NOMO-1 treated with dmso at 0.1 percent for 144 hours (cell line): ENCODE measurements at regions not wholly inside any gene's neighbourhood (a gene's known extent, or its start where the extent isn't known, plus 50 kb on each side); places are given as distances from the start of the nearest gene placed in this dataset.

Experiments used
- DNase-seq: peaks from one replicate; lab custom pipeline; 2025; ENCODE audit not compliant: unreplicated experiment; lab: John Stamatoyannopoulos, UW

- no peak for DNase-seq
Observed at GRCh38 chr20:9923648-9924047, 84.8 kb upstream of the PAK5 start.

GRCh38 chr20:9920866-9921265 is 82.0 kb upstream of the PAK5 start:
- no peak for DNase-seq

GRCh38 chr20:9919271-9920014 is 80.6 kb upstream of the PAK5 start:
- DNase-seq, result peak; percentile 79

GRCh38 chr20:9918348-9918747 is 79.5 kb upstream of the PAK5 start:
- no peak for DNase-seq

GRCh38 chr20:9916761-9917160 is 77.9 kb upstream of the PAK5 start:
- no peak for DNase-seq

DNA sequence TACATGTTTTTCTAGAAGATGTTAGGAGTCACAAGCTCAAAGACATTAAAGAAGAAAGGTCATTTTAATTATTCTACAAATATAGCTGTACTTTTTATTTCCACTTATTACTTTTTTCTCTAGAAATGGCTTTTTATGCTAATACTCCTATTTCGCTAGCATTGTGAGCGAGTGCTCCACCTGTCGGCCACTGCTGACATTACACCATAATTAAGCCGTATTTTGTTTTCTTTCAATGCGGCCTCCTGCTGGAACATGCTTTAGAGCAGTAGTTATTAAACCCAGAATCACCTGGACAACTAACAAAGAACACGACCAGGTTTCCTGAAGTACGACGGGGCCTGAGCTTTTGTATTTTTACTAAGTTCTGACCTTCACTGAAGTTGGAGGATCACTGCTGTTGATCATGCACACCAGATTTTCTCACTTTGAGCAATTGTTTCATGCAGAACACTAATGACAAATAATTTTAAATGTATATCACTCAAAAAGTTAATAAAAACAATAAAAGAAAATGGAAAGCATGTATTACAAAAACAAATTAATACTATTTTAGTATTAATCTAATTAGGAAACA is 74.1 kb upstream of the PAK5 start:
- DNase-seq, result no peak

- no peak for DNase-seq
Observed at GRCh38 chr20:9912290-9912689, 73.4 kb upstream of the PAK5 start.

DNA sequence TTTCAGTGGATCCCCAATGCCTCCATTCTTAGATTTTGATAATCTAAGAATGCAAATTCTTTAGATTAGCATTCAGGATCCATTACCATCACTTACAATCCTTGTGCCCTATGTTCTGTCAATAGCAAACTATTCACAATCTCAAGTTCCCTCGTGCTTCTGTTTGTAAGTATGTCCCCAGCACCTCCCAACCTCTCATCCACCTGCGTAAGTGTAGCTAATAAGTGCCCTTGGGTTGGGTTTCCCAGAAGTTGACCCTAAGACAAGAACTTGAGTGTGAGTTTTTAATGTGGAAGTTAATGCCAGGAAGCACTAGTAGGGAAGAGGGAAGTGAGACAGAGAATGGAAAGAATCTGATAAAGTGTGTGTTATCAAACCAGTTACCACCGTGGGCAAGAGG is 72.6 kb upstream of the PAK5 start:
- no peak for DNase-seq

DNA sequence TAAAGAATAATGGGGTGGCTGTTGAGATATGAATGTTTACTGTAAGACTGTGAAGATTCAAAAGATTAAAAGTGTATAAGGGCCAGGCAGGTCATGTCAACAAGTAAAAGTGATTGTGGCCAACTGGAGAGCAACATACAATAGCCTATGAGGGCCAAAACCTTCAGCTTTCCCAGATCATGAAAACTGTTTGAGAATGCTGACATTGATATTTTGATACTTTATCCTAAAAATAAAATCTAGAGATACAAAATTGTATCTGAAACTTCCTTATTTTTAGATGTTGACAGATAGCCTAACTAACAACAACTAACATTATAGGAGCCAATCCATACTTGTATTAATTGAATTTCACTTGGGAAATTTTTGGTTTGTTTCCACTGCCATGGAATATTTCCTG is 70.3 kb upstream of the PAK5 start:
- DNase-seq, result no peak

- DNase-seq, result no peak
Observed at GRCh38 chr20:9903048-9903655, 64.3 kb upstream of the PAK5 start.

DNA sequence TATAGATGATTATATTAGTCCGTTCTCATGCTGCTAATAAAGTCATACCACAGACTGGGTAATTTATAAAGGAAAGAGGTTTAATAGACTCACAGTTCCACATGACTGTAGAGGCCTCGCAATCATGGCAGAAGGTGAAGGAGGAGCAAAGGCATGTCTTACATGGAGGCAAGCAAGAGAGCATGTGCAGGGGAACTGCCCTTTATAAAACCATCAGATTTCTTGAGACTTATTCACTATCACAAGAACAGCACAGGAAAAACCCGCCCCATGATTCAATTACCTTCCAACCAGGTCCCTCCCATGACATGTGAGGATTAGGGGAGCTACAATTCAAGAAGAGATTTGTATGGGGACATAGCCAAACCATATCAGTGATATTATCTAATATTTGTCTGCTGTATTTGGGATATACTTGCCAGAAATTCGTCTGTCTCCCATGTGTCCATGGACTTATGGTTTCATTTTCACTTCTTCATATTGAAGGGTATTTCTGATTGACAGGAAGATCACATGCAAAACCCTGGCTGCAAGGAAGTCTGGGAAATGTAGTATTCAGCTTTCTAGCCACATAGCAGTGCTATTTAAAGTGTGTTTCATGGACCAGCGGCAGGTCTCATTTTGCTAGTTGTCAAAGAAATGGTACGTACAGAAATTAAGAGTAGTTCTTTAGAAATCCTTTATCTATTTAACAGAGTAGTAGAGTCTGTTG is 50.5 kb upstream of the PAK5 start:
- DNase-seq, result no peak
